ENCODE measurements at regions not wholly inside any gene's neighbourhood (a gene's known extent, or its start where the extent isn't known, plus 50 kb on each side); places are given as distances from the start of the nearest gene placed in this dataset.
A peak's percentile ranks its signal among the peaks of the same experiment; 100 is the strongest.
"Not testable (repeated sequence)": the region's sequence is repeated elsewhere in the genome, so short reads cannot be mapped to it uniquely, and the experiment has no call there.

- H3K4me3 Mint-ChIP-seq, result no peak overlapping the region
Measured at GRCh38 chr9:124174433-124174832, 83.3 kb upstream of the NEK6 start.

GRCh38 chr9:124177522-124177921 is 80.2 kb upstream of the NEK6 start:
- H3K36me3 Mint-ChIP-seq (ENCODE audit: low read depth); H3K4me3 Mint-ChIP-seq; intact Hi-C loops (cut with micrococcal nuclease); H3K9me3 Mint-ChIP-seq; H3K27ac Mint-ChIP-seq: not testable (repeated sequence)
- peaks cover 41% of the 10 kb centered on the region for H3K4me1 Mint-ChIP-seq (ENCODE audit: low read depth)
- peaks cover 20% of the 10 kb centered on the region for H3K27me3 Mint-ChIP-seq

More at GRCh38 chr9:124174433-124174832, 83.3 kb upstream of the NEK6 start:
- intact Hi-C loops (cut with micrococcal nuclease), result no loop called here
- Mint-ChIP-seq H3K36me3 (ENCODE audit: low read depth) (no peaks in the 10 kb centered on the region), H3K27me3 (peaks cover 4% of the 10 kb centered on the region), H3K9me3 (no peaks in the 10 kb centered on the region), H3K27ac (peak overlapping the region; percentile 67), H3K4me1 (ENCODE audit: low read depth) (peaks cover 42% of the 10 kb centered on the region)

- intact Hi-C loops (cut with micrococcal nuclease), result no loop called here
- Mint-ChIP-seq H3K4me3 (no peak overlapping the region), H3K36me3 (ENCODE audit: low read depth) (no peaks in the 10 kb centered on the region), H3K4me1 (ENCODE audit: low read depth) (peaks cover 22% of the 10 kb centered on the region), H3K27ac (no peak overlapping the region), H3K9me3 (peaks cover 8% of the 10 kb centered on the region), H3K27me3 (peaks cover 26% of the 10 kb centered on the region)
Measured at GRCh38 chr9:124179196-124180071, 78.3 kb upstream of the NEK6 start.

- Mint-ChIP-seq H3K27me3 (peaks cover 29% of the 10 kb centered on the region), H3K9me3 (peaks cover 8% of the 10 kb centered on the region), H3K27ac (no peak overlapping the region), H3K4me1 (ENCODE audit: low read depth) (peaks cover 11% of the 10 kb centered on the region), H3K4me3 (no peak overlapping the region), H3K36me3 (ENCODE audit: low read depth) (no peaks in the 10 kb centered on the region)
- intact Hi-C loops (cut with micrococcal nuclease), result no loop called here
Measured at GRCh38 chr9:124180557-124180956, 77.2 kb upstream of the NEK6 start.

- Mint-ChIP-seq H3K36me3 (ENCODE audit: low read depth) (no peaks in the 10 kb centered on the region), H3K27me3 (peaks cover 36% of the 10 kb centered on the region), H3K4me3 (no peak overlapping the region), H3K27ac (no peak overlapping the region), H3K9me3 (peaks cover 8% of the 10 kb centered on the region), H3K4me1 (ENCODE audit: low read depth) (peaks cover 25% of the 10 kb centered on the region)
- intact Hi-C loops (cut with micrococcal nuclease), result no loop called here
Measured at GRCh38 chr9:124182741-124183140, 75.0 kb upstream of the NEK6 start.

GRCh38 chr9:124183772-124184171 is 74.0 kb upstream of the NEK6 start:
- peaks cover 8% of the 10 kb centered on the region for H3K9me3 Mint-ChIP-seq
- no peak overlapping the region for H3K4me3 Mint-ChIP-seq
- peaks cover 33% of the 10 kb centered on the region for H3K4me1 Mint-ChIP-seq (ENCODE audit: low read depth)
- no peak overlapping the region for H3K27ac Mint-ChIP-seq
- intact Hi-C loops (cut with micrococcal nuclease), result no loop called here
- peaks cover 41% of the 10 kb centered on the region for H3K27me3 Mint-ChIP-seq
- no peaks in the 10 kb centered on the region for H3K36me3 Mint-ChIP-seq (ENCODE audit: low read depth)

GRCh38 chr9:124185413-124185812 is 72.3 kb upstream of the NEK6 start:
- Mint-ChIP-seq H3K27me3 (peaks cover 33% of the 10 kb centered on the region), H3K9me3 (peaks cover 8% of the 10 kb centered on the region), H3K36me3 (ENCODE audit: low read depth) (no peaks in the 10 kb centered on the region), H3K4me1 (ENCODE audit: low read depth) (peaks cover 30% of the 10 kb centered on the region), H3K4me3 (no peak overlapping the region), H3K27ac (no peak overlapping the region)
- intact Hi-C loops (cut with micrococcal nuclease), result no loop called here

- Mint-ChIP-seq H3K36me3 (ENCODE audit: low read depth) (no peaks in the 10 kb centered on the region), H3K9me3 (peaks cover 8% of the 10 kb centered on the region), H3K4me3 (no peak overlapping the region), H3K27me3 (peaks cover 21% of the 10 kb centered on the region), H3K27ac (no peak overlapping the region), H3K4me1 (ENCODE audit: low read depth) (peaks cover 38% of the 10 kb centered on the region)
- intact Hi-C loops (cut with micrococcal nuclease), result no loop called here
Measured at GRCh38 chr9:124187311-124187710, 70.4 kb upstream of the NEK6 start.

GRCh38 chr9:124188331-124189110 is 69.2 kb upstream of the NEK6 start:
- Mint-ChIP-seq H3K36me3 (ENCODE audit: low read depth) (no peaks in the 10 kb centered on the region), H3K27me3 (peaks cover 20% of the 10 kb centered on the region), H3K27ac (peak overlapping the region; percentile 22), H3K9me3 (peaks cover 5% of the 10 kb centered on the region), H3K4me1 (ENCODE audit: low read depth) (peaks cover 50% of the 10 kb centered on the region), H3K4me3 (no peak overlapping the region)
- intact Hi-C loops (cut with micrococcal nuclease), result no loop called here

GRCh38 chr9:124190761-124191160 is 67.0 kb upstream of the NEK6 start:
- intact Hi-C loops (cut with micrococcal nuclease), result loop anchor here (5.0 kb wide), 1 partner anchor 58 kb away; no protein-coding TSS in a partner anchor
- peaks cover 2% of the 10 kb centered on the region for H3K9me3 Mint-ChIP-seq
- peaks cover under 1% of the 10 kb centered on the region for H3K36me3 Mint-ChIP-seq (ENCODE audit: low read depth)
- H3K27me3 Mint-ChIP-seq, result peaks cover 12% of the 10 kb centered on the region
- H3K4me1 Mint-ChIP-seq (ENCODE audit: low read depth), result peaks cover 63% of the 10 kb centered on the region
- H3K4me3 Mint-ChIP-seq, result no peak overlapping the region
- H3K27ac Mint-ChIP-seq, result no peak overlapping the region

GRCh38 chr9:124191691-124192395 is 65.9 kb upstream of the NEK6 start:
- peaks cover 12% of the 10 kb centered on the region for H3K9me3 Mint-ChIP-seq
- intact Hi-C loops (cut with micrococcal nuclease), result loop anchor here (5.0 kb wide), 1 partner anchor 60 kb away; no protein-coding TSS in a partner anchor

GRCh38 chr9:124196814-124197176 is 61.0 kb upstream of the NEK6 start:
- Mint-ChIP-seq H3K4me1 (ENCODE audit: low read depth) (peaks cover 90% of the 10 kb centered on the region), H3K36me3 (ENCODE audit: low read depth) (peaks cover 13% of the 10 kb centered on the region), H3K27me3 (no peaks in the 10 kb centered on the region), H3K4me3 (peak overlapping the region; percentile 52), H3K27ac (peak overlapping the region; percentile 98), H3K9me3 (peaks cover 13% of the 10 kb centered on the region)
- intact Hi-C loops (cut with micrococcal nuclease), result no loop called here

More at GRCh38 chr9:124191691-124192395, 65.9 kb upstream of the NEK6 start:
- H3K4me3 Mint-ChIP-seq, result no peak overlapping the region
- H3K27ac Mint-ChIP-seq, result peak overlapping the region; percentile 30
- H3K4me1 Mint-ChIP-seq (ENCODE audit: low read depth), result peaks cover 68% of the 10 kb centered on the region
- peaks cover 10% of the 10 kb centered on the region for H3K36me3 Mint-ChIP-seq (ENCODE audit: low read depth)
- H3K27me3 Mint-ChIP-seq, result peaks cover 12% of the 10 kb centered on the region

GRCh38 chr9:124197177-124198095 is 60.3 kb upstream of the NEK6 start:
- H3K36me3 Mint-ChIP-seq (ENCODE audit: low read depth), result peaks cover 13% of the 10 kb centered on the region
- H3K4me1 Mint-ChIP-seq (ENCODE audit: low read depth), result peaks cover 90% of the 10 kb centered on the region
- intact Hi-C loops (cut with micrococcal nuclease), result no loop called here
- H3K27ac Mint-ChIP-seq, result peak overlapping the region; percentile 98
- peak overlapping the region; percentile 52 for H3K4me3 Mint-ChIP-seq
- peaks cover 13% of the 10 kb centered on the region for H3K9me3 Mint-ChIP-seq
- no peaks in the 10 kb centered on the region for H3K27me3 Mint-ChIP-seq
